Mammary epithelial cell (primary cell): ENCODE measurements at regions not wholly inside any gene's neighbourhood (a gene's known extent, or its start where the extent isn't known, plus 50 kb on each side); places are given as distances from the start of the nearest gene placed in this dataset.

ENCODE experiments used
- EZH2 ChIP-seq: IDR thresholded peaks from 2 replicates; pipeline ENCODE4 v1.6.1; 2012; ENCODE audit warnings: low read length, inconsistent platforms, borderline replicate concordance
- TF ChIP-seq, protein P1 (sequence below), 2 donors: IDR thresholded peaks in 1 of 2; conservative IDR thresholded peaks in 1 of 2; 2 replicates each; pipeline ENCODE4 v1.5.1; 2011 to 2012; ENCODE audit warnings: inconsistent platforms in 2 of 2, low read length in 2 of 2, mild to moderate bottlenecking in 2 of 2, control low read depth in 1 of 2, low read depth in 1 of 2; ENCODE audit not compliant: insufficient read depth in 1 of 2; ENCODE audit errors: extremely low read depth in 1 of 2

DNA sequence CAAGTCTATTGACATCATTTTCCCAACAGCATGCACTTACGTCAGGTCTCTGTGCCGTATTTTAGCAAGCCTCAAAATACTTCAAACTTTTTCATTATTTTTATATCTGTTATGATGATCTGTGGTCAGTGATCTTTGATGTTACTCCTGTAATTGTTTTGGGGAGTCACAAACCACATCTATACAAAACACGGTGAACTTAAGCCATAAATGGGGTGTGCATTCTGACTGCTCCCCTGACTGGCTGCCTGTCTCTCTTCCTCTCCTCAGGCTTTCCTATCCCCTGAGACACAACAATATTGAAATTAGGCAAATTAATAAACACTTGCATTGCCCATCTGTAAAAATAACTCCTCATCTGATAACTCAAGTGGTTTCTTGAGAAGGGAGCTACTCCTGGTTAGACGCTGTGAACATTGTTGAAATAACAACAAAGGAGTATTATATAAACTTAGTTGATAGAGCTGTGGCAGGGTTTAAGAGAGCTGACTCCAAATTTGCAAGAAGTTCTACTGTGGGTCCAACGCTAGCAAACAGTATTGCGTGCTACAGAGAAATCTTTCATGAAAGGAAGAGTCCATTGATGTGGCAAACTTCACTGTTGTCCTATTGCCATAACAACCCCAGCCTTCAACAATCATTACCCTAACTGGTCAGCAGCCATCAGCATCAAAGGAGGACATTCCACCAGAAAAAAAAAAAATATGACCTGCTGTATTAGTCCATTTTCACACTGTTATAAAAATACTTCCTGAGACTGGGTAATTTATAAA, 105.8 kb upstream of the DSCAM start:
- TF ChIP-seq, protein P1, sequence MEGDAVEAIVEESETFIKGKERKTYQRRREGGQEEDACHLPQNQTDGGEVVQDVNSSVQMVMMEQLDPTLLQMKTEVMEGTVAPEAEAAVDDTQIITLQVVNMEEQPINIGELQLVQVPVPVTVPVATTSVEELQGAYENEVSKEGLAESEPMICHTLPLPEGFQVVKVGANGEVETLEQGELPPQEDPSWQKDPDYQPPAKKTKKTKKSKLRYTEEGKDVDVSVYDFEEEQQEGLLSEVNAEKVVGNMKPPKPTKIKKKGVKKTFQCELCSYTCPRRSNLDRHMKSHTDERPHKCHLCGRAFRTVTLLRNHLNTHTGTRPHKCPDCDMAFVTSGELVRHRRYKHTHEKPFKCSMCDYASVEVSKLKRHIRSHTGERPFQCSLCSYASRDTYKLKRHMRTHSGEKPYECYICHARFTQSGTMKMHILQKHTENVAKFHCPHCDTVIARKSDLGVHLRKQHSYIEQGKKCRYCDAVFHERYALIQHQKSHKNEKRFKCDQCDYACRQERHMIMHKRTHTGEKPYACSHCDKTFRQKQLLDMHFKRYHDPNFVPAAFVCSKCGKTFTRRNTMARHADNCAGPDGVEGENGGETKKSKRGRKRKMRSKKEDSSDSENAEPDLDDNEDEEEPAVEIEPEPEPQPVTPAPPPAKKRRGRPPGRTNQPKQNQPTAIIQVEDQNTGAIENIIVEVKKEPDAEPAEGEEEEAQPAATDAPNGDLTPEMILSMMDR (conservative IDR thresholded peaks at IDR 0.05 in 1 of 2, IDR thresholded peaks at IDR 0.05 in 1 of 2; ENCODE audit: extremely low read depth in 1 of 2, insufficient read depth in 1 of 2, low read depth in 1 of 2, low read length in 2 of 2): no peak
- no peak for TF ChIP-seq EZH2
